HG03045 (cell line): ENCODE measurements at regions not wholly inside any gene's neighbourhood (a gene's known extent, or its start where the extent isn't known, plus 50 kb on each side); places are given as distances from the start of the nearest gene placed in this dataset.
"Not testable (repeated sequence)": the region's sequence is repeated elsewhere in the genome, so short reads cannot be mapped to it uniquely, and the experiment has no call there.

Experiments used
- ATAC-seq: cut with Tn5 transposase; IDR thresholded peaks from one replicate; pipeline ENCODE4 v1.9.1; 2021; ENCODE audit warnings: mild to moderate bottlenecking, moderate library complexity; ENCODE audit not compliant: unreplicated experiment

GRCh38 chr7:65797086-65797485 lies 75.8 kb upstream of the VKORC1L1 start:
- not testable (repeated sequence) for ATAC-seq

- not testable (repeated sequence) for ATAC-seq
Measured at GRCh38 chr7:65797566-65797965, 75.3 kb upstream of the VKORC1L1 start.

GRCh38 chr7:65798111-65799075 lies 74.5 kb upstream of the VKORC1L1 start:
- peak; percentile 91 for ATAC-seq

- not testable (repeated sequence) for ATAC-seq
Measured at GRCh38 chr7:65800191-65800590, 72.7 kb upstream of the VKORC1L1 start.

- ATAC-seq: no peak
Measured at GRCh38 chr7:65800890-65801341, 72.0 kb upstream of the VKORC1L1 start.

- no peak for ATAC-seq
Measured at GRCh38 chr7:65804887-65805286, 68.0 kb upstream of the VKORC1L1 start.

- not testable (repeated sequence) for ATAC-seq
Measured at GRCh38 chr7:65807067-65807466, 65.8 kb upstream of the VKORC1L1 start.

GRCh38 chr7:65809259-65809981 lies 63.5 kb upstream of the VKORC1L1 start:
- peak; percentile 82 for ATAC-seq

GRCh38 chr7:65809982-65810288 lies 62.9 kb upstream of the VKORC1L1 start:
- peak; percentile 31 for ATAC-seq

GRCh38 chr7:65812281-65812680 lies 60.6 kb upstream of the VKORC1L1 start:
- no peak for ATAC-seq

GRCh38 chr7:65814556-65815167 lies 58.2 kb upstream of the VKORC1L1 start:
- not testable (repeated sequence) for ATAC-seq

GRCh38 chr7:65820287-65820950 lies 52.5 kb upstream of the VKORC1L1 start:
- no peak for ATAC-seq
